H1 (cell line): ENCODE measurements at regions not wholly inside any gene's neighbourhood (a gene's known extent, or its start where the extent isn't known, plus 50 kb on each side); places are given as distances from the start of the nearest gene placed in this dataset.

Source experiments
- CTCF ChIA-PET: fragments of 300-600 bp; sonication (Branson Sonifier 250); formaldehyde crosslinking; loops from one replicate; lab custom pipeline; 2021; ENCODE audit not compliant: partially characterized antibody; lab: Charles Lee
- POLR2A ChIA-PET: fragments of 300-600 bp; sonication (Branson Sonifier 250); formaldehyde crosslinking; loops from one replicate; lab custom pipeline; 2021; ENCODE audit warnings: inconsistent platforms; ENCODE audit not compliant: partially characterized antibody; lab: Charles Lee
- DNase-seq, 2 experiments: peaks; one replicate each; pipeline versions ENCODE4 v3.0.0 to v3.0.0-alpha.2; 2010 to 2022; ENCODE audit warnings: low spot score in 2 of 2, low read depth in 1 of 2, mixed read lengths in 1 of 2
- FAIRE-seq: peaks from 2 replicates; lab custom pipeline; 2011; peaks lifted over from hg19 to GRCh38; lab: Jason Lieb, UNC
- H2AFZ ChIP-seq: 2 replicates; pipeline ENCODE4 v1.8.1; 2012; ENCODE audit warnings: low read length, inconsistent platforms
- H2AK5ac ChIP-seq: 2 replicates; pipeline ENCODE4 v1.6.1; 2013; ENCODE audit warnings: low read depth, low read length
- H2BK120ac ChIP-seq: replicated peaks from 2 replicates; pipeline ENCODE3; 2013; ENCODE audit warnings: low read depth, low read length, inconsistent platforms
- H2BK12ac ChIP-seq: 2 replicates; pipeline ENCODE4 v1.6.1; 2013; ENCODE audit warnings: low read depth, low read length
- H2BK15ac ChIP-seq: 2 replicates; pipeline ENCODE4 v1.6.1; 2013; ENCODE audit warnings: low read length
- H2BK20ac ChIP-seq: 2 replicates; pipeline ENCODE4 v1.6.1; 2013; ENCODE audit warnings: low read length
- H2BK5ac ChIP-seq: 2 replicates; pipeline ENCODE4 v1.6.1; 2013; ENCODE audit warnings: low read depth, low read length
- H3K14ac ChIP-seq: 2 replicates; pipeline ENCODE4 v1.6.1; 2013; ENCODE audit warnings: inconsistent platforms; ENCODE audit not compliant: insufficient read length
- H3K18ac ChIP-seq: 2 replicates; pipeline ENCODE4 v1.6.1; 2013; ENCODE audit warnings: low read length; ENCODE audit errors: extremely low read depth
- H3K23ac ChIP-seq: 2 replicates; pipeline ENCODE4 v1.6.1; 2013; ENCODE audit warnings: inconsistent platforms; ENCODE audit not compliant: insufficient read length
- H3K23me2 ChIP-seq: 2 replicates; pipeline ENCODE4 v1.6.1; 2013; ENCODE audit warnings: low read depth, low read length
- H3K27ac ChIP-seq: 2 replicates; pipeline ENCODE4 v1.6.1; 2011; ENCODE audit warnings: low read depth, low read length, inconsistent platforms
- H3K27me3 ChIP-seq, 4 experiments: replicated peaks in 1 of 4; 1 replicate in 1 of 4; 2 replicates in 3 of 4; pipeline versions ENCODE4 v1.6.1 to v1.8.1; 2011 to 2013; ENCODE audit warnings: low read length in 3 of 4, mild to moderate bottlenecking in 3 of 4, inconsistent platforms in 2 of 4, mixed read lengths in 2 of 4, moderate library complexity in 1 of 4; ENCODE audit not compliant: control insufficient read depth in 3 of 4, insufficient read depth in 3 of 4; ENCODE audit errors: extremely low read depth in 1 of 4
- H3K36me3 ChIP-seq, 4 experiments: 2 replicates each; pipeline versions ENCODE4 v1.6.1 to v1.8.1; 2011 to 2013; ENCODE audit warnings: mild to moderate bottlenecking in 4 of 4, low read length in 3 of 4, moderate library complexity in 2 of 4, control low read depth in 1 of 4, inconsistent platforms in 1 of 4; ENCODE audit not compliant: insufficient read depth in 4 of 4, control insufficient read depth in 2 of 4
- H3K4ac ChIP-seq: replicated peaks from 2 replicates; pipeline ENCODE3; 2013; ENCODE audit warnings: low read length, low read depth, mixed read lengths, inconsistent platforms; ENCODE audit not compliant: insufficient read length
- H3K4me1 ChIP-seq, 4 experiments: replicated peaks in 1 of 4; 1 replicate in 1 of 4; 2 replicates in 3 of 4; pipeline versions ENCODE4 v1.6.1 to v1.8.1; 2011 to 2013; ENCODE audit warnings: low read length in 3 of 4, inconsistent platforms in 2 of 4, mixed read lengths in 1 of 4; ENCODE audit not compliant: insufficient read depth in 4 of 4, control insufficient read depth in 3 of 4
- H3K4me2 ChIP-seq, 2 experiments: 2 replicates each; pipeline versions ENCODE4 v1.6.1 to v1.8.1; 2011 to 2013; ENCODE audit warnings: low read depth in 2 of 2, low read length in 2 of 2, control low read depth in 1 of 2, inconsistent platforms in 1 of 2, mild to moderate bottlenecking in 1 of 2; ENCODE audit not compliant: insufficient read depth in 1 of 2
- H3K4me3 ChIP-seq, 4 experiments: fragments of 200-600, 300-600 bp in 1 of 4; sonication (generic), shearing (Covaris generic), sonication (Bioruptor Twin) in 1 of 4; 2 replicates each; pipeline versions ENCODE4 v1.5.1 to v1.8.1; 2011 to 2016; ENCODE audit warnings: low read length in 4 of 4, low read depth in 3 of 4, control low read depth in 2 of 4, inconsistent platforms in 2 of 4, mild to moderate bottlenecking in 2 of 4, mixed read lengths in 1 of 4, moderate library complexity in 1 of 4; ENCODE audit not compliant: insufficient read depth in 2 of 4; ENCODE audit errors: extremely low read depth in 1 of 4
- H3K56ac ChIP-seq: replicated peaks from 2 replicates; pipeline ENCODE3; 2013; ENCODE audit warnings: low read depth, mild to moderate bottlenecking, mixed read lengths, low read length, inconsistent platforms; ENCODE audit not compliant: insufficient read length
- H3K79me1 ChIP-seq: 2 replicates; pipeline ENCODE4 v1.6.1; 2013; ENCODE audit warnings: low read depth, low read length, control low read depth
- H3K79me2 ChIP-seq, 2 experiments: 2 replicates each; pipeline versions ENCODE4 v1.6.1 to v1.8.1; 2012 to 2013; ENCODE audit warnings: low read length in 2 of 2, mild to moderate bottlenecking in 2 of 2, inconsistent platforms in 1 of 2; ENCODE audit not compliant: insufficient read depth in 2 of 2, control insufficient read depth in 1 of 2
- H3K9ac ChIP-seq, 4 experiments: replicated peaks in 1 of 4; 1 replicate in 1 of 4; 2 replicates in 3 of 4; pipeline versions ENCODE4 v1.6.1 to v1.8.1; 2011 to 2013; ENCODE audit warnings: low read depth in 3 of 4, low read length in 3 of 4, control low read depth in 2 of 4, mild to moderate bottlenecking in 2 of 4, moderate library complexity in 2 of 4, inconsistent platforms in 1 of 4; ENCODE audit errors: extremely low read depth in 1 of 4
- H3K9me3 ChIP-seq, 2 experiments: 2 replicates each; pipeline versions ENCODE4 v1.6.1 to v1.8.1; 2012 to 2013; ENCODE audit warnings: mild to moderate bottlenecking in 2 of 2, moderate library complexity in 2 of 2, control low read depth in 1 of 2, inconsistent platforms in 1 of 2, low read depth in 1 of 2, low read length in 1 of 2, mixed read lengths in 1 of 2; ENCODE audit not compliant: insufficient read depth in 2 of 2
- H4K20me1 ChIP-seq, 2 experiments: replicated peaks in 1 of 2; 2 replicates each; pipeline versions ENCODE3 to v1.8.1; 2011 to 2013; ENCODE audit warnings: inconsistent platforms in 2 of 2, low read length in 2 of 2, mild to moderate bottlenecking in 1 of 2; ENCODE audit not compliant: insufficient read depth in 2 of 2, control insufficient read depth in 1 of 2
- H4K5ac ChIP-seq: 2 replicates; pipeline ENCODE4 v1.6.1; 2013; ENCODE audit warnings: low read length, low read depth, mixed read lengths, inconsistent platforms; ENCODE audit not compliant: insufficient read length
- H4K8ac ChIP-seq: 2 replicates; pipeline ENCODE4 v1.8.0; 2013; ENCODE audit warnings: mild to moderate bottlenecking, moderate library complexity, low read length, inconsistent platforms; ENCODE audit not compliant: insufficient read depth; ENCODE audit errors: extremely low read depth
- H4K91ac ChIP-seq: replicated peaks from 2 replicates; pipeline ENCODE3; 2013; ENCODE audit warnings: low read length, mixed read lengths, inconsistent platforms; ENCODE audit not compliant: insufficient read length
- ATF2 ChIP-seq: IDR thresholded peaks from 2 replicates; pipeline ENCODE4 v1.6.1; 2012; ENCODE audit warnings: low read length, inconsistent platforms
- SIX5 ChIP-seq: IDR thresholded peaks from 2 replicates; pipeline ENCODE4 v1.6.1; 2011; ENCODE audit warnings: mild to moderate bottlenecking, low read depth, low read length

DNA sequence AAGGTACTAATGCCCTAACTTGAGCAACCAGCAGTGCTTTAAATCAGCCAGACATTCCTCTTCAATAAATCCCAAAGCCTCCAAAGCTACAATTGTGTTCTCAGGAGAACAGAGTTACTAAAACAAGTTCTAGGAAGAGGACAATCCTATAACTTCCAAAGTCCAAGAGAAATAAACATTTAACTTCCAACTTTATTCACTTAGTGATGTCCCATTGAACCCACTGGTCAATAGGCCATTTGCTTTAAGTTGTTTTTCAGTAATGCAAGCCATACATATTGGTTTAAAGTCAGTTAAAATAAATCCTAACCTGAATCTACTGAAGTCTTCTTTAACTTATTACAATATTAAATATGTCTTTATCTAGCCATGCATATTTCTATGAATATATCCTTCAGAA, 165.4 kb downstream of the PAWR start:
- TF ChIP-seq SIX5 (no peak), ATF2 (no peak)
- CTCF ChIA-PET = no interaction called here

More for the DNA sequence above, 165.4 kb downstream of the PAWR start:
- H3K4ac ChIP-seq = no peak overlapping the region
- no peak overlapping the region for H3K27ac ChIP-seq
- H3K4me1 ChIP-seq = peaks cover 4 to 15% (median 11%) of the 10 kb centered on the region in 4 experiments; a peak in 6 of 7 replicates
- no peaks in the 10 kb centered on the region for H3K27me3 ChIP-seq
- H2BK12ac ChIP-seq = no peak overlapping the region
- H2AFZ ChIP-seq = no peak overlapping the region
- no peak overlapping the region for H4K91ac ChIP-seq
- H3K9me3 ChIP-seq = no peaks in the 10 kb centered on the region
- H3K56ac ChIP-seq = no peak overlapping the region
- no peak for DNase-seq
- no peaks in the 10 kb centered on the region for H3K79me2 ChIP-seq
- H3K23ac ChIP-seq = no peak overlapping the region
- no peak overlapping the region for H4K5ac ChIP-seq
- no peak overlapping the region for H2BK5ac ChIP-seq
- H3K36me3 ChIP-seq = no peaks in the 10 kb centered on the region
- H2BK120ac ChIP-seq = no peak overlapping the region
- POLR2A ChIA-PET = no interaction called here
- no peak overlapping the region for H2BK15ac ChIP-seq
- H4K8ac ChIP-seq = no peak overlapping the region
- no peaks in the 10 kb centered on the region for H3K79me1 ChIP-seq
- H3K9ac ChIP-seq = no peak overlapping the region
- no peak for FAIRE-seq
- H4K20me1 ChIP-seq = no peaks in the 10 kb centered on the region
- no peak overlapping the region for H2AK5ac ChIP-seq
- no peak overlapping the region for H3K18ac ChIP-seq
- H3K23me2 ChIP-seq = no peaks in the 10 kb centered on the region; the same call in 1 of the 2 replicates
- no peak overlapping the region for H2BK20ac ChIP-seq
- no peak overlapping the region for H3K4me3 ChIP-seq
- no peak overlapping the region for H3K4me2 ChIP-seq
- H3K14ac ChIP-seq = no peak overlapping the region
